SK-MEL-5 (cell line): ENCODE measurements at regions not wholly inside any gene's neighbourhood (a gene's known extent, or its start where the extent isn't known, plus 50 kb on each side); places are given as distances from the start of the nearest gene placed in this dataset.

Experiments used
- DNase-seq: peaks from one replicate; pipeline ENCODE4 v3.0.0-alpha.2; 2016; ENCODE audit warnings: low read depth, low spot score
- in situ Hi-C: cut with HindIII; loops from 2 replicates; pipeline ENCODE4 v1.10.0; 2016; ENCODE audit warnings: low sequenced_read_pairs, high pct_unique_total_duplicates, low pct_unique_long_range_greater_than_20kb

- in situ Hi-C loops: no loop called here
- no peak for DNase-seq
Measured at GRCh38 chr5:8098081-8098480, 229.1 kb downstream of the MTRR start.

GRCh38 chr5:8102714-8103113 lies 233.8 kb downstream of the MTRR start:
- DNase-seq: no peak
- in situ Hi-C loops: no loop called here

GRCh38 chr5:8114597-8115266 lies 245.8 kb downstream of the MTRR start:
- DNase-seq: peak; percentile 16
- in situ Hi-C loops: no loop called here

GRCh38 chr5:8123559-8123958 lies 254.6 kb downstream of the MTRR start:
- DNase-seq: no peak
- in situ Hi-C loops: no loop called here

- DNase-seq: no peak
- in situ Hi-C loops: no loop called here
Measured at GRCh38 chr5:8134609-8135008, 265.7 kb downstream of the MTRR start.

GRCh38 chr5:8135742-8136141 lies 266.8 kb downstream of the MTRR start:
- no peak for DNase-seq
- in situ Hi-C loops: no loop called here

GRCh38 chr5:8136271-8136670 lies 267.3 kb downstream of the MTRR start:
- in situ Hi-C loops: no loop called here

GRCh38 chr5:8137941-8138550 lies 269.1 kb downstream of the MTRR start:
- in situ Hi-C loops: no loop called here
- no peak for DNase-seq

More at GRCh38 chr5:8136271-8136670, 267.3 kb downstream of the MTRR start:
- DNase-seq: no peak

- in situ Hi-C loops: no loop called here
- DNase-seq: no peak
Measured at GRCh38 chr5:8138884-8139283, 269.9 kb downstream of the MTRR start.

GRCh38 chr5:8150791-8151190 lies 281.8 kb downstream of the MTRR start:
- in situ Hi-C loops: no loop called here
- DNase-seq: no peak

- in situ Hi-C loops: no loop called here
- DNase-seq: no peak
Measured at GRCh38 chr5:8156706-8157105, 287.8 kb downstream of the MTRR start.

- in situ Hi-C loops: no loop called here
- no peak for DNase-seq
Measured at GRCh38 chr5:8157320-8157822, 288.4 kb downstream of the MTRR start.

- DNase-seq: no peak
- in situ Hi-C loops: no loop called here
Measured at GRCh38 chr5:8176101-8176693, 307.2 kb downstream of the MTRR start.

- in situ Hi-C loops: no loop called here
- DNase-seq: peak; percentile 76
Measured at GRCh38 chr5:8184455-8185063, 315.6 kb downstream of the MTRR start.

GRCh38 chr5:8185852-8186251 lies 316.9 kb downstream of the MTRR start:
- DNase-seq: no peak
- in situ Hi-C loops: no loop called here

GRCh38 chr5:8188874-8189565 lies 320.1 kb downstream of the MTRR start:
- in situ Hi-C loops: no loop called here
- no peak for DNase-seq

GRCh38 chr5:8192840-8193239 lies 323.9 kb downstream of the MTRR start:
- in situ Hi-C loops: no loop called here

GRCh38 chr5:8196061-8196460 lies 327.1 kb downstream of the MTRR start:
- in situ Hi-C loops: no loop called here

More at GRCh38 chr5:8192840-8193239, 323.9 kb downstream of the MTRR start:
- DNase-seq: no peak

More at GRCh38 chr5:8196061-8196460, 327.1 kb downstream of the MTRR start:
- DNase-seq: no peak
